DND-41 (cell line): ENCODE measurements at regions not wholly inside any gene's neighbourhood (a gene's known extent, or its start where the extent isn't known, plus 50 kb on each side); places are given as distances from the start of the nearest gene placed in this dataset.

Experiments used
- ATAC-seq: fragments of 200-7000 bp; cut with Tn5 transposase; 3 replicates; pipeline ENCODE4 v1.9.1; 2021; ENCODE audit warnings: low read depth; ENCODE audit not compliant: insufficient read depth
- DNase-seq: peaks from one replicate; pipeline ENCODE4 v3.0.0-alpha.2; 2020
- H2AFZ ChIP-seq: 2 replicates; pipeline ENCODE4 v1.6.0; 2012; ENCODE audit warnings: low read depth, low read length
- H3K27ac ChIP-seq: 2 replicates; pipeline ENCODE4 v1.5.1; 2012; ENCODE audit warnings: low read length, inconsistent platforms
- H3K27me3 ChIP-seq: fragments of 200-600 bp; sonication (generic); 2 replicates; pipeline ENCODE4 v1.6.0; 2012; ENCODE audit warnings: low read length, mild to moderate bottlenecking, inconsistent platforms; ENCODE audit not compliant: insufficient read depth, poor library complexity
- H3K36me3 ChIP-seq: 2 replicates; pipeline ENCODE4 v1.5.1; 2012; ENCODE audit warnings: low read length, inconsistent platforms; ENCODE audit not compliant: insufficient read depth
- H3K4me1 ChIP-seq: 2 replicates; pipeline ENCODE4 v1.5.1; 2012; ENCODE audit warnings: mild to moderate bottlenecking, low read length; ENCODE audit not compliant: insufficient read depth
- H3K4me2 ChIP-seq: 2 replicates; pipeline ENCODE4 v1.6.0; 2012; ENCODE audit warnings: mild to moderate bottlenecking, moderate library complexity, low read length, inconsistent platforms; ENCODE audit not compliant: insufficient read depth
- H3K4me3 ChIP-seq, 2 experiments: fragments of 200-600 bp in 1 of 2; shearing (Covaris generic) in 1 of 2; 2 replicates each; pipeline ENCODE4 v1.5.1; 2012 to 2016; ENCODE audit warnings: inconsistent platforms in 2 of 2, low read length in 2 of 2, mild to moderate bottlenecking in 2 of 2, low read depth in 1 of 2, moderate library complexity in 1 of 2
- H3K79me2 ChIP-seq: 2 replicates; pipeline ENCODE4 v1.6.0; 2012; ENCODE audit warnings: low read length, inconsistent platforms; ENCODE audit not compliant: insufficient read depth
- H3K9ac ChIP-seq: 2 replicates; pipeline ENCODE4 v1.6.0; 2012; ENCODE audit warnings: low read depth, mild to moderate bottlenecking, inconsistent platforms, low read length, moderate library complexity
- H3K9me3 ChIP-seq: 2 replicates; pipeline ENCODE4 v1.5.1; 2012; ENCODE audit warnings: low read length, moderate library complexity, mild to moderate bottlenecking, inconsistent platforms; ENCODE audit not compliant: insufficient read depth, severe bottlenecking
- H4K20me1 ChIP-seq: 2 replicates; pipeline ENCODE4 v1.6.0; 2012; ENCODE audit warnings: low read length; ENCODE audit not compliant: insufficient read depth
- EZH2 ChIP-seq: IDR thresholded peaks from 3 replicates; pipeline ENCODE4 v1.6.1; 2012; ENCODE audit warnings: borderline replicate concordance, low read depth, mild to moderate bottlenecking, moderate library complexity, low read length, inconsistent platforms; ENCODE audit not compliant: severe bottlenecking
- TF ChIP-seq, protein P1 (sequence below): IDR thresholded peaks from 2 replicates; pipeline ENCODE4 v1.5.1; 2012; ENCODE audit warnings: borderline replicate concordance, low read length, moderate library complexity, mild to moderate bottlenecking; ENCODE audit not compliant: poor library complexity, severe bottlenecking; ENCODE audit errors: extremely low read depth

DNA sequence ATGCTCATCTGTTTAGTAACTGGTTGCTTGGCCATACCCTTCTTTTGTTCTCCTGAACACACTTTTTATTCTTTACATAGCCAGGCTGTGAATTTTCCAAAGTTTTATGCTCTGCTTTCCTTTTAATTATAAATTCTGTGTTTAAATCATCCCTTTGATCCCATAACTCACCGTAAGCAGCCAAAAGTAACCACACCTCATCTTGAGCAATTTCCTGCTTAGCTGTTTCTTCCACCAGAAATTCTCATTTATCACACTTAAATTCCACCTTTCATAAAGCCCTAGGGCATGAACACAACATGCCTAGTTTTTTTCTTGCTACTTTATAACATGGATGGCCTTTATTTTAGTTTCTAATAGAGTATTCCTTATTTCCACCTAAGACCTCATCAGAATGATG lies 510.7 kb downstream of the C12orf50 start:
- no peaks in the 10 kb centered on the region for H3K27me3 ChIP-seq
- no peaks in the 10 kb centered on the region for H3K9me3 ChIP-seq
- H3K36me3 ChIP-seq, result no peaks in the 10 kb centered on the region
- no peak overlapping the region for H3K9ac ChIP-seq
- no peak for ATAC-seq
- no peak for DNase-seq
- no peak overlapping the region for H3K4me3 ChIP-seq
- H2AFZ ChIP-seq, result no peak overlapping the region
- no peak overlapping the region for H3K4me2 ChIP-seq
- H3K4me1 ChIP-seq, result no peaks in the 10 kb centered on the region
- H3K27ac ChIP-seq, result no peak overlapping the region
- TF ChIP-seq, protein P1, sequence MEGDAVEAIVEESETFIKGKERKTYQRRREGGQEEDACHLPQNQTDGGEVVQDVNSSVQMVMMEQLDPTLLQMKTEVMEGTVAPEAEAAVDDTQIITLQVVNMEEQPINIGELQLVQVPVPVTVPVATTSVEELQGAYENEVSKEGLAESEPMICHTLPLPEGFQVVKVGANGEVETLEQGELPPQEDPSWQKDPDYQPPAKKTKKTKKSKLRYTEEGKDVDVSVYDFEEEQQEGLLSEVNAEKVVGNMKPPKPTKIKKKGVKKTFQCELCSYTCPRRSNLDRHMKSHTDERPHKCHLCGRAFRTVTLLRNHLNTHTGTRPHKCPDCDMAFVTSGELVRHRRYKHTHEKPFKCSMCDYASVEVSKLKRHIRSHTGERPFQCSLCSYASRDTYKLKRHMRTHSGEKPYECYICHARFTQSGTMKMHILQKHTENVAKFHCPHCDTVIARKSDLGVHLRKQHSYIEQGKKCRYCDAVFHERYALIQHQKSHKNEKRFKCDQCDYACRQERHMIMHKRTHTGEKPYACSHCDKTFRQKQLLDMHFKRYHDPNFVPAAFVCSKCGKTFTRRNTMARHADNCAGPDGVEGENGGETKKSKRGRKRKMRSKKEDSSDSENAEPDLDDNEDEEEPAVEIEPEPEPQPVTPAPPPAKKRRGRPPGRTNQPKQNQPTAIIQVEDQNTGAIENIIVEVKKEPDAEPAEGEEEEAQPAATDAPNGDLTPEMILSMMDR, result no peak
- TF ChIP-seq EZH2, result no peak
- no peaks in the 10 kb centered on the region for H3K79me2 ChIP-seq
- no peaks in the 10 kb centered on the region for H4K20me1 ChIP-seq

DNA sequence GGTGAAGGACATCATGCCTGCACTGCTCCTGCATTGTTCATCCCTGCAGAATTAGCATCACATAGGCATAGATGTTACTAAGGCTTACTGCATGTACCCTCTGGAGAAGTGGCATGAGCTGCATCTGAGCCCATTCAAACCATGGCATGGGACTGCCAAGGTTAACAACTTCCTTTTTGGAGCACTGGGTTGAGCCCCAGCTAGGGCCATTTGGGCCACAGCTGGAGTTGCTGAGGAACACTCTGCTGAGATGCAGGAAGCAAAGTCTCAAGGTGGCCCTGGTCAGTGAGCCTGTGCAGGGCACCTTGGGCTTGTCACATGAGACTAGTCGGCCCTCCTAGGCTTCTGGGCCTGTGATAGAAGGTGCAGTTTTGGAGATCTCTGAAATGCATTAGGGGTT lies 511.2 kb downstream of the C12orf50 start:
- TF ChIP-seq EZH2, result no peak
- TF ChIP-seq, protein P1, result no peak

DNA sequence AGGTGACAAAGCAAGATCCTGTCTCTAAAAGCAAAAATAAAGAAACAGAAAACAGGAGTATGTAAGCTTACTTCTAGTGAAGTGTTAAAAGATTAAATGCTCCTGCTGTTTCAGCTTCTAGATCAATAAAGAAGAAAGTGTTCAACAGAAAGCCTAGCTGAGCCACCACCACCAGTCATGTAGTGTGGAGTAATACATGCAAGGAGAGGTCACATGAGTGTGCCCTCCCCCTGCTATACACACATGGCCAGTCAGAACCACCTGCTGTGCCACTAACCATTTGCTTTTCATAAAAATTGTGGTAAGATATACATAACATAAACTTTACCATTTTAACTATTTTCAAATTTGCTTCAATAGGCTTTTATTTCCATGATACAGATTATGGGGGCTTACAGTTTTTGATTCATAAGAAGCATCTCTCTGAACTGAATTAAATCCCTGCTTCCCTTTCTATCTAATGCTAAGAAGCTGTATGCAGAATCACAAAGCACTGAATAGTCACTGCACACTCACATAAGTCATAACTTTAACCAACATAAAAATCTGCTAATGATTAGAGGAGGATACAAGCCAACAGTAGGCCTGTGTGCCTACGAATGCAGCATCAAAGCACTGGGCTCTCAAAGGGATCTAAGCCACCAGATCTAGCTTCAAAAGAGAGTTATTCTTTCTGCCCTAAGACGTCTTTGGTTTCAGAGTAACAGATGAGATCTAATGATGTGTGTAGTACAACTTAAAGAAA lies 515.5 kb downstream of the C12orf50 start:
- Histone ChIP-seq H3K4me1 (no peaks in the 10 kb centered on the region), H3K4me2 (no peak overlapping the region), H3K27ac (no peak overlapping the region), H3K9me3 (no peaks in the 10 kb centered on the region), H3K79me2 (no peaks in the 10 kb centered on the region), H3K36me3 (no peaks in the 10 kb centered on the region), H2AFZ (no peak overlapping the region), H3K27me3 (no peaks in the 10 kb centered on the region), H3K4me3 (no peak overlapping the region), H4K20me1 (no peaks in the 10 kb centered on the region), H3K9ac (no peak overlapping the region)
- ATAC-seq, result no peak
- TF ChIP-seq, protein P1, result no peak
- TF ChIP-seq EZH2, result no peak
- no peak for DNase-seq

More for the DNA sequence above, 511.2 kb downstream of the C12orf50 start:
- Histone ChIP-seq H2AFZ (no peak overlapping the region), H3K4me1 (no peaks in the 10 kb centered on the region), H3K27ac (no peak overlapping the region), H3K9me3 (no peaks in the 10 kb centered on the region), H3K79me2 (no peaks in the 10 kb centered on the region), H3K4me3 (no peak overlapping the region), H3K36me3 (no peaks in the 10 kb centered on the region), H4K20me1 (no peaks in the 10 kb centered on the region), H3K27me3 (no peaks in the 10 kb centered on the region), H3K4me2 (no peak overlapping the region), H3K9ac (no peak overlapping the region)
- no peak for ATAC-seq
- no peak for DNase-seq
